Osteocyte (in vitro differentiated cells): ENCODE measurements at regions not wholly inside any gene's neighbourhood (a gene's known extent, or its start where the extent isn't known, plus 50 kb on each side); places are given as distances from the start of the nearest gene placed in this dataset.

Source experiments
- DNase-seq: peaks from one replicate; pipeline ENCODE4 v3.0.0; 2021; ENCODE audit warnings: mixed read lengths; ENCODE audit not compliant: unreplicated experiment; ENCODE audit errors: extremely low spot score
- H3K27ac Mint-ChIP-seq: one replicate; pipeline ENCODE4 v1.8.0; 2021; ENCODE audit warnings: mild to moderate bottlenecking, mixed read lengths; ENCODE audit not compliant: unreplicated experiment
- H3K27me3 Mint-ChIP-seq: one replicate; pipeline ENCODE4 v1.8.0; 2021; ENCODE audit warnings: mixed read lengths; ENCODE audit not compliant: unreplicated experiment
- H3K36me3 Mint-ChIP-seq: one replicate; pipeline ENCODE4 v1.8.0; 2021; ENCODE audit warnings: mixed read lengths; ENCODE audit not compliant: unreplicated experiment
- H3K4me1 Mint-ChIP-seq: one replicate; pipeline ENCODE4 v1.8.0; 2021; ENCODE audit warnings: mixed read lengths; ENCODE audit not compliant: unreplicated experiment
- H3K4me3 Mint-ChIP-seq: one replicate; pipeline ENCODE4 v1.8.0; 2021; ENCODE audit warnings: mild to moderate bottlenecking, moderate library complexity, mixed read lengths; ENCODE audit not compliant: unreplicated experiment
- H3K9me3 Mint-ChIP-seq: one replicate; pipeline ENCODE4 v1.8.0; 2021; ENCODE audit warnings: mixed read lengths; ENCODE audit not compliant: unreplicated experiment
- CTCF ChIP-seq: fragments of 200-600 bp; sonication (generic); IDR thresholded peaks from 2 replicates; pipeline ENCODE4 v1.5.0; 2021; ENCODE audit warnings: antibody characterized with exemption, mild to moderate bottlenecking, moderate library complexity

DNA sequence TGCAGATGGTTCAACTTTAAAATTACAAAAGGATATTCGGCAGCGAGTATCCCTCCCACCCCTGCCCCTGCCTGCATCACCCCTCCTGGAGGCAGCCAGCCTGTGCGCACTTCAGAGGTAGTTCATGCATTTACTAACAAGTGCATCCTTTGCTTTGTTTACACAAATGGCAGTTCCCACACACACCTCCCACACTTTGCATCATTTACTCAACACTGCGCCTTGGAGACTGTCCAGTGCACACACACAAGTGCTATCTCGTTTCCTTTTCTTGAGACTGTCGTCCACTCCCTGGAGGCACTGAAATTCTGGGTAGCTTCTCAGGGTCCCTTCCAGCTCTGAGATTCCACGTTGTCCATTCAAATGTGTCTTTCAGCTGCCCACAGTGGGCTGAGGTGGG lies 53.1 kb upstream of the VSX1 start:
- no peak for DNase-seq
- no peak overlapping the region for H3K4me3 Mint-ChIP-seq
- H3K36me3 Mint-ChIP-seq, result no peaks in the 10 kb centered on the region
- TF ChIP-seq CTCF, result no peak
- peaks cover 11% of the 10 kb centered on the region for H3K4me1 Mint-ChIP-seq
- peaks cover 26% of the 10 kb centered on the region for H3K27me3 Mint-ChIP-seq
- H3K9me3 Mint-ChIP-seq, result no peaks in the 10 kb centered on the region
- no peak overlapping the region for H3K27ac Mint-ChIP-seq

- Mint-ChIP-seq H3K4me1 (peaks cover 11% of the 10 kb centered on the region), H3K27me3 (peaks cover 34% of the 10 kb centered on the region), H3K27ac (no peak overlapping the region), H3K4me3 (no peak overlapping the region), H3K9me3 (no peaks in the 10 kb centered on the region), H3K36me3 (no peaks in the 10 kb centered on the region)
- no peak for TF ChIP-seq CTCF
- DNase-seq, result no peak
Measured at GRCh38 chr20:25136056-25136455, 54.1 kb upstream of the VSX1 start.

GRCh38 chr20:25136643-25137559 lies 55.0 kb upstream of the VSX1 start:
- H3K27ac Mint-ChIP-seq, result peak overlapping the region; percentile 32
- H3K4me1 Mint-ChIP-seq, result peaks cover 11% of the 10 kb centered on the region
- peaks cover 37% of the 10 kb centered on the region for H3K27me3 Mint-ChIP-seq
- no peak for TF ChIP-seq CTCF
- DNase-seq, result no peak
- H3K36me3 Mint-ChIP-seq, result no peaks in the 10 kb centered on the region
- H3K9me3 Mint-ChIP-seq, result no peaks in the 10 kb centered on the region
- H3K4me3 Mint-ChIP-seq, result no peak overlapping the region

DNA sequence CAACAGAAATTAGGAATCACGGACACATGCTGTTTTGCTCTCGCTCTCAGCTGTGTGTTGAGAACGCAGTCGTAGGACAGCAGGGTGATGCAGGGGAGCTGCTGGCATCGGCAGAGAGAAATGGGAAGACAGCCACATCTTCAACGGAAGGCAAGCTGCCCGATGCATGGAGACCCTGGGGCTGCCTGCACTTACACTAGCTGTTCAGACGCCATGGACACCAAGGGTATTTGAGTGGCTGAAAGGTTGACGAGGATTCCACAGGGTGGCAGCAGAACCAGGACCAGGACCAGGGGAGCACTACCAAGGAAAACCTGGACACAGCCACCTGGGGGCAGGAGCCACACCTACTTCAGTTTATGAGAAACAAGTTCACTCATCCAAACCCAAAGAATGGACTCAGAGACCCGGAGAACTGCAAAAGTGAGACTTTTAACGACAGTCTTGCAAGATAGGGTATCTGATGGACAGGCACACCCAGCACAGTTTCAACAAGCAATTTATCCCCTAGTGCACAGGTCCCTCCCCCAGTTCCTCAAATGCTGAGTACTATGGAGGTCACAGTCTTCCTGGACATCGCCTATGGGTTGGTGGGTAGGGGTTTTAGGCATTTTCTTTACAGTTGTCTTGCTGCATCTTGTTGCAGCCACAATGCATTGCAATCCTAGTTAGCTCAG lies 56.3 kb upstream of the ENTPD6 start:
- H3K36me3 Mint-ChIP-seq, result no peaks in the 10 kb centered on the region
- DNase-seq, result no peak
- H3K27ac Mint-ChIP-seq, result no peak overlapping the region
- peak; percentile 8 for TF ChIP-seq CTCF
- no peak overlapping the region for H3K4me3 Mint-ChIP-seq
- H3K4me1 Mint-ChIP-seq, result peaks cover 11% of the 10 kb centered on the region
- peaks cover 41% of the 10 kb centered on the region for H3K27me3 Mint-ChIP-seq
- no peaks in the 10 kb centered on the region for H3K9me3 Mint-ChIP-seq

DNA sequence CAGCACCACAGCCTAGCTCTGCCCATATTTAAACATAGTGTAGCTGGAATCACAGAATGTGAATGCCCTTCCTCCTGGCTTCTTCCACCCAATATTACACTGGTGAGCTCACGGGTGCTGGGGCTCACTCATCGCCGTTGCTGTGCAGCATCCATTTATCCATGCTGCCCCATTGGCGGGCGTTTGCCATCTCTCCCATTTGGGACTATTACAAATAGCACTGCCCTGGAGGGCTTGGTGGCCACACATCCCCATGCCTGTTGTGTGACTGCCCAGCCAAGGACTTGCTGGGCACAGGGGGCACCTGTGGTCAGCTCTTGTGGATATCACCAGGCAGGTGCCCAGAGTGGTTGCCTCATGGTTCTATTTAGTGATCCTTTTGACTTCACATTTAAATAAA lies 54.5 kb upstream of the ENTPD6 start:
- DNase-seq, result no peak
- Mint-ChIP-seq H3K27me3 (peaks cover 55% of the 10 kb centered on the region), H3K9me3 (no peaks in the 10 kb centered on the region), H3K36me3 (no peaks in the 10 kb centered on the region), H3K27ac (no peak overlapping the region), H3K4me3 (no peak overlapping the region), H3K4me1 (peaks cover 11% of the 10 kb centered on the region)
- no peak for TF ChIP-seq CTCF
